ENCODE measurements at regions not wholly inside any gene's neighbourhood (a gene's known extent, or its start where the extent isn't known, plus 50 kb on each side); places are given as distances from the start of the nearest gene placed in this dataset.
A peak's percentile ranks its signal among the peaks of the same experiment; 100 is the strongest.

GRCh38 chr11:11220786-11221185 lies 132.3 kb downstream of the CSNK2A3 start:
- peak; percentile 30 for DNase-seq

- DNase-seq: peak; percentile 58
Observed at GRCh38 chr11:11218629-11218986, 134.4 kb downstream of the CSNK2A3 start.

- DNase-seq: peak; percentile 78
Observed at GRCh38 chr11:11217929-11218628, 135.0 kb downstream of the CSNK2A3 start.

- no peak for DNase-seq
Observed at GRCh38 chr11:11217289-11217928, 135.6 kb downstream of the CSNK2A3 start.

DNA sequence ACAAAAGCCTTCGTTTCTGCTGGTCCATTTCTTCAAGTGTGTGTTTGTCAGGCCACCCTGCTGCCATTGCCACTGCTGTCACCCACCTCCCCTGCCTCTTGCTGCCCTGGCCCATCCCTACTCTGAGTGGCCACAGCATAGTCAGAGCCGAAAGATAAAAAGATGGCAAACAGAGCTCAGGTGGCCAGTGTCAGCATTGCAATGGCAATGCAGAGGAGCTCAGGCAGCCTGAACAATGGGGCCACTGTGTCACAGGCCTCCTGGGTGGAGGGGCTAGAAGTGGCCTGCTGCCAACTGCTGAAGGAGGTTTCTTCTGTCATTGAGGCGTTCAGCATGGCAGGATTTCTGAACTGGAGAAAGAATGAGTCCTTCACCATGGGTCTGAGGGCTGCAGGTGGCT lies 137.1 kb downstream of the CSNK2A3 start:
- DNase-seq: peak; percentile 54

- no peak for DNase-seq
Observed at GRCh38 chr11:11215058-11215815, 137.8 kb downstream of the CSNK2A3 start.

DNA sequence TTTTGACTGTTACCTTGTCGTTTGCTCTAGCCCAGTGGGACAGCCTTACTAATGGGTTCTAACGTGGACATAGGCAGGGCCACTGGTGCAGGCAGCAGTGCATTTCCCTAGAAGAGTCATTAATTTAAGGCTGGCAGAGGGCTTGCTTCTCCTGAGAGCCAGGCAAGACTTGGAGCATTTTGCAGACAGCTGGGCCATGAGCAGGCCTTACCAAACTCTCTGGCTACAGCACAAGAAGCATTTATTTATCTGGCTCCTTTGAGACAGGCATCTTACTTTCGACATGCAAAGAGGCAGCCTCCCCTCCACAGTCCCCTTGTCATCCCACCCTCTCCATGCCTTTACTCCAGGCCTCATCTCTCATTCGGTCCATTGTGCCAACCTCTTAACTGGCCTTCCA lies 139.9 kb downstream of the CSNK2A3 start:
- DNase-seq: peak; percentile 14

DNA sequence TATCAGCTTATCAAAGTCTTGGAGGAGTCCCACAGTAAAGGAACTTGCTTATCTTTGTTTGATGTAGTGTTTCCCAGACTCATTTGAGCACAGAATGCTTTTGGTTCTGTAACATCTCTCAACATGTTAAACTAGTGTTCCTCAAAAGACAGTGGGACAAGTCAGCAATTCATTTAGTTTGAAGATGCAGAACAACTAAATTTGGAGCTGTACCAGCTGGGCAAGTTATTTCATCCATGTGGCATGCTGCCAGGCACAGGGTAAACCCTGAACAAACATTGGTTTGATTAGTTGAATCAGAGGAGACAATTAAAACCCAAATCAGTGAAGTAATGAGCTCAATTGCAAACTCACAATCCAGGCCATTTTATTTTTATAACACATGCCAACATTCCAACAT lies 141.2 kb downstream of the CSNK2A3 start:
- DNase-seq: peak; percentile 75

GRCh38 chr11:11211186-11211585 lies 141.9 kb downstream of the CSNK2A3 start:
- DNase-seq: peak; percentile 17

DNA sequence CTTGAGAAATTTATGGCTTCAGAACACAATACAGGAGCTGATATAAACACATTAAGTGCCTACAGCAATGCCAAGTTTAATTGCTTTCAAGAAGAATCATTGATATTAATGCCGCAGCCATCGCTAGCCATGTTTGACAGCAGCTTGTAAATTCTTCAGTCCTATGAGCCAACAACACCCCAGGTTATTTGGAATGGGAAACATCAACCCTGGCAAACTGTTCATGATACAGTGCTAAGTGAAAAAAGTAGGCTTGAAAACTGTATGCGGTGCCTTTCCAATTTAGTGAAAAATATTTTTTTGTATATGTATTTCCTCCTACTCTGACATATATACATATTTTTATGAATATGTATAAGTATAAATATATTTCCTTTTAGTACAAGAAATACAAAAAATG lies 142.6 kb downstream of the CSNK2A3 start:
- DNase-seq: no peak

GRCh38 chr11:11209967-11210366 lies 143.1 kb downstream of the CSNK2A3 start:
- no peak for DNase-seq

DNA sequence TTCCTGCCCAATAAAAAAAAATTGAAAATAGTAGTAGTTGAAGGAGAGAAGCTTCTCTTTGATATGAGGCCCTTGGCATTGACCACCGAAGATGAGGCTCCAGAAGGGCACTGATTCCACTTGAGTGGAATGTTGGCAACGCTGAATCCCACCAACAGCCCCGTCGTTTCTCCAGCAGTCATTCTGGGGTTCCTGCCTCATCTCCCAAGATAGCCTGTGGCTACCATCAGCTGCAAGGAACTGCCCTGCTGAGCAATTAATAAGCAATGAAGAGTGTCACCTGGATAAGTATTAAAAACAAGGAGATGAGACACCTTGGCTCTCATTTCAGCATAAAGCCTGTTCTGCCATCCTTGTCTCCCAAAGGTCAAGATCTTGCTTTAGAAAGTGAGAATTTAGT lies 144.1 kb downstream of the CSNK2A3 start:
- no peak for DNase-seq

GRCh38 chr11:11207428-11207827 lies 145.6 kb downstream of the CSNK2A3 start:
- no peak for DNase-seq

DNA sequence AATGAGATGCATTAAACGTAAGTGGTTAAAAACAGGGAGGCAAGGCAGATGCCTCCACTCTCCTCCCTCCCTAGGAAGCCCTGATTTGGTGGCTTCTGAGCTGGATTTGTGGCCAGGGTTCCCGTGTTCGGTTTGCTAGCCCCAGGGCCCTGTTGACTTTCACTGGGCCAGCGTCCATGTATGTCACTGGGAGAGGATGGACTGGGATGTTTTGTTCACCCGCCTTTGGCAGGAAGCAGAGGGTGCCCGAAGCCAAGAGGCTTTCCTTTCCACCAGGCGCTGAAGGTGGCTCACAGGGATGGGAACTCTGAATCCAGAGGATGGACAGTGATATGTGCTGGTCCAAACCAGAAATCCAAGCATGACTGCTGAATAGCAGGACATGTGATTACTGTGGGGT lies 146.6 kb downstream of the CSNK2A3 start:
- no peak for DNase-seq

GRCh38 chr11:11202885-11203284 lies 150.2 kb downstream of the CSNK2A3 start:
- DNase-seq: no peak

GRCh38 chr11:11201302-11201701 lies 151.7 kb downstream of the CSNK2A3 start:
- DNase-seq: peak; percentile 84

- DNase-seq: no peak
Observed at GRCh38 chr11:11192541-11192940, 160.5 kb downstream of the CSNK2A3 start.

DNA sequence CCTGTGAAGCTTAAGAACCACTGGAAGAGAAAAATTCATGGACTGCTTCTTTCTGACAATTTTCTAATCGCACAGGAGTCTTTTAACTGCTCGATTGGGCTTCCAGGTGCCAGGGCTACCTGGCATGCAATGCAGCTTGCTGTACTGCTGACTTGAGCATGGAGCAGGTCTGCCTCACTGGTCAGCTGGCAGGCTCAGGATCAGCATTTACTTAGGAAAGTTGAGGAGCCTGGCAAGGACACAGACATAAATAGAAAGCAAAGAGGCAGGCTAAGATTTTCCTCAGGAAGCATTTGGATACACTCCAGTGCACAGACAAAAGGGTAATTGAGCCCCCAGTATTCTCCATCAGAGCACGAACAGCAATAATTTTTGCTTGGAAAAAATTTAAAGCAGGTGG lies 163.5 kb downstream of the CSNK2A3 start:
- no peak for DNase-seq

GRCh38 chr11:11186249-11186648 lies 166.8 kb downstream of the CSNK2A3 start:
- DNase-seq: no peak

- no peak for DNase-seq
Observed at GRCh38 chr11:11182261-11182660, 170.8 kb downstream of the CSNK2A3 start.

DNA sequence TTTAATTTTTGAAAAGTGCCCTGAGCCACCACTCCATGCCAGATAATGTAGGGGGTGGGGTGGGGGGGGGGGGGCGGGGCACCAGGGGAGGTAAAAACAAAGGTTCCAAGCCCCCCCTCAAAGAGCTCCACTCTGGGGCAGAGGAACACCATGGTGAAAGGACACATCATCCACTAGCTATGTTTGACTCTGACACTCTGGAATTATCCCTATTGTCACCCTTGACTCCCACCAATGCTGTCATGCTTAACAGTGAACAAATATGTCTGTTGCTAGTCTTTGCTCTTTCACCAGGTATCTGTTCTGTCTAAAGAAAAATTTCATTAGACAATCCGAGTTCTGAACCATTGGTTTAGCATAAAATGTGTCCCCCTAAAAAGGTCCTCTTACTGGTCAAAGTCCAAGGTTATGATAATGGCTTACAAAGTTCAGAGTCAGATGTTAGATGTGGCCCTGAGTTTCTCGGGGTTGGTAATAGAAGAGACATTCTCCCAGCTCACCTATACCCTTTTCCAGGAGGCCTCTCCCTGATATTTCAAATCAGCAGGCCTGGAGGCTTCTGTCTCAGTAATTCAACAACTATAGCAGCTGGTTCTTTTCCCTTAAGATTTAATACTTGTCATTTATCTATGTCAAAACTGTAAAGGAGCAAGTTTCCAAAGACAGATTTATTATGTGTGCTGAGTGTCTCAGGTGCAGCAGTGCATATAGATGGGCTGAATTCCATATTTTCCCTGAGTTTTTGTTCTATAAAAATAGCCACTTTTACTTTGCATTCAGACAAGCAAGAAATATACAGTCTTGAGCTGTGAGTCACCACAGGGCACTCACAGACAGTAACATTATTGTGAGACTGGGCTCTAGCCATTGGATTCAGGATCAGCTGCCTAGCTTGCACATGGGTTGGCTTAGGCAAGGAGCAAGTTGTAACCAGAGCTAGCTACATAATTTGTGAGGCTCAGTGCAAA lies 174.1 kb downstream of the CSNK2A3 start:
- DNase-seq: peak; percentile 67

GRCh38 chr11:11177156-11177808 lies 175.8 kb downstream of the CSNK2A3 start:
- DNase-seq: no peak
